K562 (cell line): ENCODE measurements at regions not wholly inside any gene's neighbourhood (a gene's known extent, or its start where the extent isn't known, plus 50 kb on each side); places are given as distances from the start of the nearest gene placed in this dataset.
A peak's percentile ranks its signal among the peaks of the same experiment; 100 is the strongest.

Source experiments
- CTCF ChIP-seq, 3 experiments: IDR thresholded peaks in 2 of 3; conservative IDR thresholded peaks in 1 of 3; 2 replicates each; pipeline ENCODE4 v1.5.1; 2011 to 2012; ENCODE audit warnings: low read length in 3 of 3, mild to moderate bottlenecking in 3 of 3, control low read depth in 2 of 3, improper control_type of control experiment in 1 of 3, inconsistent platforms in 1 of 3, low read depth in 1 of 3, mixed read lengths in 1 of 3, moderate library complexity in 1 of 3; ENCODE audit not compliant: insufficient read depth in 2 of 3
- HDAC2 ChIP-seq: fragments of 450-650 bp; IDR thresholded peaks from 2 replicates; pipeline ENCODE4 v1.6.1; 2016; ENCODE audit warnings: mild to moderate bottlenecking
- MAFF ChIP-seq: IDR thresholded peaks from 2 replicates; pipeline ENCODE4 v1.6.1; 2012; ENCODE audit warnings: low read length, improper control_type of control experiment
- ZNF707 ChIP-seq: fragments of 250-450 bp; sonication (Bioruptor Pico); conservative IDR thresholded peaks from 2 replicates; pipeline ENCODE4 v1.8.0; 2022; ENCODE audit warnings: inconsistent platforms, mild to moderate bottlenecking, moderate library complexity
- ZNF780A ChIP-seq: fragments of 250-450 bp; sonication (Bioruptor Pico); IDR thresholded peaks from 2 replicates; pipeline ENCODE4 v1.5.0; 2021; ENCODE audit warnings: mild to moderate bottlenecking
- TF ChIP-seq, protein P1 (sequence below): fragments of 250-450 bp; sonication (Bioruptor Pico); IDR thresholded peaks from 2 replicates; pipeline ENCODE4 v1.9.0; 2021; ENCODE audit warnings: mild to moderate bottlenecking
- TF ChIP-seq, protein P2 (sequence below): IDR thresholded peaks from 2 replicates; pipeline ENCODE4 v1.6.1; 2011; ENCODE audit warnings: borderline replicate concordance, low read depth, mild to moderate bottlenecking, moderate library complexity, low read length; ENCODE audit not compliant: insufficient read depth, poor library complexity, severe bottlenecking
- TF ChIP-seq, protein P3 (sequence below): fragments of 450-650 bp; IDR thresholded peaks from 2 replicates; pipeline ENCODE4 v1.6.1; 2017; ENCODE audit warnings: mild to moderate bottlenecking, moderate library complexity

DNA sequence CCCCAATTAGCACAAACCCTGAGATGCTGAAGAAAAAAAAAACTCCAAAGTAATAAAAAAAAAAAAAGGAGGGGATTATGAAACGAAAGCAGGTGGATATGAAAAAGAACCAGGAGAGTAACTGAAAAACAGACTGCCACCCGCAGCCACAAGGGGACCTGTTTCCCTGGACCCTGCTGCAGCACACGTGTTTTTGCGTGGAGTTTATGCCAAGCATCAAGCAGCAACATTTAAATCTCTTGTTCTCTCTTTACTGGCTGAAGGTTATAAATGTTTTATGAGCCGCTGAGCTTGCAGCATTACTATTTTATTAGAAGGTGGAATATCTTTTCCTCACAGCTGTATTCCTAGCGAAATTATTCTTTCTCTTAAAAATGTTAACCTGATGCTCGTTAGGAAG lies 131.6 kb upstream of the OLIG3 start (continued):
- TF ChIP-seq, protein P1, sequence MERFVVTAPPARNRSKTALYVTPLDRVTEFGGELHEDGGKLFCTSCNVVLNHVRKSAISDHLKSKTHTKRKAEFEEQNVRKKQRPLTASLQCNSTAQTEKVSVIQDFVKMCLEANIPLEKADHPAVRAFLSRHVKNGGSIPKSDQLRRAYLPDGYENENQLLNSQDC (CRISPR knock-in tag): no peak
- TF ChIP-seq, protein P2, sequence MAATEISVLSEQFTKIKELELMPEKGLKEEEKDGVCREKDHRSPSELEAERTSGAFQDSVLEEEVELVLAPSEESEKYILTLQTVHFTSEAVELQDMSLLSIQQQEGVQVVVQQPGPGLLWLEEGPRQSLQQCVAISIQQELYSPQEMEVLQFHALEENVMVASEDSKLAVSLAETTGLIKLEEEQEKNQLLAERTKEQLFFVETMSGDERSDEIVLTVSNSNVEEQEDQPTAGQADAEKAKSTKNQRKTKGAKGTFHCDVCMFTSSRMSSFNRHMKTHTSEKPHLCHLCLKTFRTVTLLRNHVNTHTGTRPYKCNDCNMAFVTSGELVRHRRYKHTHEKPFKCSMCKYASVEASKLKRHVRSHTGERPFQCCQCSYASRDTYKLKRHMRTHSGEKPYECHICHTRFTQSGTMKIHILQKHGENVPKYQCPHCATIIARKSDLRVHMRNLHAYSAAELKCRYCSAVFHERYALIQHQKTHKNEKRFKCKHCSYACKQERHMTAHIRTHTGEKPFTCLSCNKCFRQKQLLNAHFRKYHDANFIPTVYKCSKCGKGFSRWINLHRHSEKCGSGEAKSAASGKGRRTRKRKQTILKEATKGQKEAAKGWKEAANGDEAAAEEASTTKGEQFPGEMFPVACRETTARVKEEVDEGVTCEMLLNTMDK: peak; percentile 87
- no peak for TF ChIP-seq ZNF780A (CRISPR knock-in tag)
- no peak for TF ChIP-seq HDAC2
- TF ChIP-seq ZNF707: no peak
- TF ChIP-seq, protein P3, sequence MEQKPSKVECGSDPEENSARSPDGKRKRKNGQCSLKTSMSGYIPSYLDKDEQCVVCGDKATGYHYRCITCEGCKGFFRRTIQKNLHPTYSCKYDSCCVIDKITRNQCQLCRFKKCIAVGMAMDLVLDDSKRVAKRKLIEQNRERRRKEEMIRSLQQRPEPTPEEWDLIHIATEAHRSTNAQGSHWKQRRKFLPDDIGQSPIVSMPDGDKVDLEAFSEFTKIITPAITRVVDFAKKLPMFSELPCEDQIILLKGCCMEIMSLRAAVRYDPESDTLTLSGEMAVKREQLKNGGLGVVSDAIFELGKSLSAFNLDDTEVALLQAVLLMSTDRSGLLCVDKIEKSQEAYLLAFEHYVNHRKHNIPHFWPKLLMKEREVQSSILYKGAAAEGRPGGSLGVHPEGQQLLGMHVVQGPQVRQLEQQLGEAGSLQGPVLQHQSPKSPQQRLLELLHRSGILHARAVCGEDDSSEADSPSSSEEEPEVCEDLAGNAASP: no peak
- no peak for TF ChIP-seq MAFF
- TF ChIP-seq CTCF (IDR thresholded peaks at IDR 0.05 in 2 of 3, conservative IDR thresholded peaks at IDR 0.05 in 1 of 3; ENCODE audit: insufficient read depth in 2 of 3, low read depth in 1 of 3, low read length in 3 of 3): peak in 2 of 3 experiments; percentile 23 to 36; a peak in 2 of 6 replicates
